ENCODE measurements at regions not wholly inside any gene's neighbourhood (a gene's known extent, or its start where the extent isn't known, plus 50 kb on each side); places are given as distances from the start of the nearest gene placed in this dataset.

GRCh38 chr20:2244993-2245392 is 50.8 kb upstream of the TGM3 start:
- H3K27me3 ChIP-seq (ENCODE audit: control insufficient read depth in 2 of 2, insufficient read depth in 2 of 2, low read length in 2 of 2) = no peaks in the 10 kb centered on the region
- no peak overlapping the region for H3K27ac ChIP-seq (ENCODE audit: low read depth, low read length)
- no peaks in the 10 kb centered on the region for H3K9me3 ChIP-seq (ENCODE audit: control insufficient read depth in 2 of 3, low read length in 3 of 3)
- Mint-ChIP-seq H3K9me3 (peaks cover 0 to 1% (median 0%) of the 10 kb centered on the region in 11 donors), H3K4me1 (no peaks in the 10 kb centered on the region), H3K36me3 (no peaks in the 10 kb centered on the region), H3K27me3 (peaks cover 10 to 28% (median 14%) of the 10 kb centered on the region in 5 donors), H3K27ac (no peak overlapping the region), H3K4me3 (no peak overlapping the region)
- no peak for ATAC-seq
- no peak overlapping the region for H3K4me3 ChIP-seq (ENCODE audit: low read length)
- no peaks in the 10 kb centered on the region for H3K4me1 ChIP-seq (ENCODE audit: control insufficient read depth in 2 of 2, insufficient read depth in 2 of 2, low read length in 2 of 2)
- ChIA-PET CTCF (no interaction called here), POLR2A (no interaction called here)
- no peak for DNase-seq
- H3K36me3 ChIP-seq (ENCODE audit: control insufficient read depth in 2 of 3, insufficient read depth in 3 of 3, low read length in 3 of 3) = no peaks in the 10 kb centered on the region
- intact Hi-C loops (cut with micrococcal nuclease) = no loop called here

- Mint-ChIP-seq H3K9me3 (peaks cover 0 to 1% (median 0%) of the 10 kb centered on the region in 11 donors), H3K4me1 (no peaks in the 10 kb centered on the region), H3K4me3 (no peak overlapping the region), H3K36me3 (no peaks in the 10 kb centered on the region), H3K27me3 (peaks cover 13 to 34% (median 20%) of the 10 kb centered on the region in 5 donors), H3K27ac (no peak overlapping the region)
- POLR2A ChIA-PET = no interaction called here
- CTCF ChIA-PET = no interaction called here
- no peaks in the 10 kb centered on the region for H3K36me3 ChIP-seq (ENCODE audit: control insufficient read depth in 2 of 3, insufficient read depth in 3 of 3, low read length in 3 of 3)
- no peaks in the 10 kb centered on the region for H3K27me3 ChIP-seq (ENCODE audit: control insufficient read depth in 2 of 2, insufficient read depth in 2 of 2, low read length in 2 of 2)
- H3K9me3 ChIP-seq (ENCODE audit: control insufficient read depth in 2 of 3, low read length in 3 of 3) = no peaks in the 10 kb centered on the region
- no peaks in the 10 kb centered on the region for H3K4me1 ChIP-seq (ENCODE audit: control insufficient read depth in 2 of 2, insufficient read depth in 2 of 2, low read length in 2 of 2)
- no peak overlapping the region for H3K4me3 ChIP-seq (ENCODE audit: low read length)
- DNase-seq (no peak), ATAC-seq (no peak)
- intact Hi-C loops (cut with micrococcal nuclease) = no loop called here
- H3K27ac ChIP-seq (ENCODE audit: low read depth, low read length) = no peak overlapping the region
Measured at GRCh38 chr20:2245637-2246036, 50.2 kb upstream of the TGM3 start.

All from naive thymus-derived CD4-positive, alpha-beta T cell (primary cell).